PFSK-1 (cell line): ENCODE measurements at regions not wholly inside any gene's neighbourhood (a gene's known extent, or its start where the extent isn't known, plus 50 kb on each side); places are given as distances from the start of the nearest gene placed in this dataset.

ENCODE experiments used
- FOXP2 ChIP-seq: optimal IDR thresholded peaks from 2 replicates; pipeline ENCODE3; 2011; ENCODE audit warnings: borderline replicate concordance, control low read depth, inconsistent platforms; ENCODE audit not compliant: insufficient read depth; ENCODE audit errors: extremely low read length, extremely low read depth
- POLR2AphosphoS5 ChIP-seq: IDR thresholded peaks from 2 replicates; pipeline ENCODE4 v1.6.1; 2012; ENCODE audit warnings: low read depth, mild to moderate bottlenecking, control low read depth, low read length, moderate library complexity
- REST ChIP-seq, 2 experiments: IDR thresholded peaks; 2 replicates each; pipeline versions ENCODE4 v1.6.1 to v1.8.0; 2011 to 2012; ENCODE audit warnings: low read depth in 2 of 2, low read length in 2 of 2, control low read depth in 1 of 2, inconsistent platforms in 1 of 2, mild to moderate bottlenecking in 1 of 2, moderate library complexity in 1 of 2; ENCODE audit not compliant: insufficient read depth in 1 of 2
- SIN3A ChIP-seq: IDR thresholded peaks from 2 replicates; pipeline ENCODE4 v1.6.1; 2012; ENCODE audit warnings: mild to moderate bottlenecking, low read length, moderate library complexity, borderline replicate concordance; ENCODE audit not compliant: insufficient read depth
- TAF1 ChIP-seq: IDR thresholded peaks from 2 replicates; pipeline ENCODE4 v1.6.1; 2012; ENCODE audit warnings: low read length, control low read depth, borderline replicate concordance; ENCODE audit not compliant: insufficient read depth

GRCh38 chr6:81854474-81854873 lies 102.0 kb upstream of the TENT5A start:
- no peak for TF ChIP-seq TAF1
- no peak for TF ChIP-seq FOXP2
- no peak for TF ChIP-seq POLR2AphosphoS5
- no peak for TF ChIP-seq REST (IDR thresholded peaks at IDR 0.05; ENCODE audit: insufficient read depth in 1 of 2, low read depth in 2 of 2, low read length in 2 of 2)
- no peak for TF ChIP-seq SIN3A

DNA sequence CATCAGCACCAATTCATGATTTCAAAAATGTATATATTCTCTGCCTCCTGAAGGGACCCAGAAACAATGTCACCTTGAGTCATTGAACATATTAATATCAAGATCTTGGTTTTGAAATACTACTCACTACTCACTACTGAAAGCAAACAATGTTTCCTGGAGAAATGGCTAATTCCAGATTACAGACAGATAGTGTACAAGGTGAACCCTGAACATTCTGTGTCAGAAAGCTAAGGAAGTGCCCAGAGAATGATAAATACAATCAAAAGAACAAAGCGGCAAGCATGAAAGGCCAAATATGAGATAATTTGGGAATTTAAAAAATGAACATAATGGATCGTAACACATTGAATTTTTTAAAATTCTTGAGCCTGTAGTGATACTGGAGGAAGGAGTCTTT lies 101.5 kb upstream of the TENT5A start:
- no peak for TF ChIP-seq REST (IDR thresholded peaks at IDR 0.05; ENCODE audit: insufficient read depth in 1 of 2, low read depth in 2 of 2, low read length in 2 of 2)
- TF ChIP-seq POLR2AphosphoS5, result no peak
- no peak for TF ChIP-seq FOXP2
- TF ChIP-seq SIN3A, result no peak
- TF ChIP-seq TAF1, result no peak

- TF ChIP-seq POLR2AphosphoS5 (no peak), TAF1 (no peak), SIN3A (no peak), REST (IDR thresholded peaks at IDR 0.05; ENCODE audit: insufficient read depth in 1 of 2, low read depth in 2 of 2, low read length in 2 of 2) (no peak), FOXP2 (no peak)
These were observed 96.8 kb upstream of the TENT5A start for GRCh38 chr6:81849248-81849647.

- TF ChIP-seq TAF1, result no peak
- TF ChIP-seq FOXP2, result no peak
- no peak for TF ChIP-seq REST (IDR thresholded peaks at IDR 0.05; ENCODE audit: insufficient read depth in 1 of 2, low read depth in 2 of 2, low read length in 2 of 2)
- no peak for TF ChIP-seq SIN3A
- TF ChIP-seq POLR2AphosphoS5, result no peak
These were observed 95.4 kb upstream of the TENT5A start for GRCh38 chr6:81847866-81848265.

- no peak for TF ChIP-seq SIN3A
- no peak for TF ChIP-seq TAF1
- no peak for TF ChIP-seq REST (IDR thresholded peaks at IDR 0.05; ENCODE audit: insufficient read depth in 1 of 2, low read depth in 2 of 2, low read length in 2 of 2)
- TF ChIP-seq POLR2AphosphoS5, result no peak
- no peak for TF ChIP-seq FOXP2
These were observed 92.2 kb upstream of the TENT5A start for GRCh38 chr6:81844686-81845085.
